ENCODE measurements at regions not wholly inside any gene's neighbourhood (a gene's known extent, or its start where the extent isn't known, plus 50 kb on each side); places are given as distances from the start of the nearest gene placed in this dataset.

DNA sequence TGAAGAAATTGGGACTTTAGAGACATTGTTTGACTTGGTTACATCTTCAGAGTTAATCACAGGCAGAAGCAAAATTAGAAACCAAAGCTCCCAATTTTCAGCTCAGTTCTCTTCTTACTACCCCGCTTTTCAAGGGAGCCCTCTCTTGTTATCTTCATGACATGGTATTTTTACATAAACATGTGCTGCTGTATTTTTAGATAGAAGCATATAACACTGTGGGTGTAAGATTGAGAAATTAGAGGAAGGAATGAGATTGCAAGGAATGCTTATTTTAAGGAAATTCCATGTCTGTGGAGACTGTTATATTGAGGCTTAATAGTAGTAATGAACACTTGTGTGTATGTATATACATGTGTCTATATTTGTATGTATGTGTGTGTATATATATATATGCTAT is 401.6 kb downstream of the TMEM232 start:
- no peak for DNase-seq

DNA sequence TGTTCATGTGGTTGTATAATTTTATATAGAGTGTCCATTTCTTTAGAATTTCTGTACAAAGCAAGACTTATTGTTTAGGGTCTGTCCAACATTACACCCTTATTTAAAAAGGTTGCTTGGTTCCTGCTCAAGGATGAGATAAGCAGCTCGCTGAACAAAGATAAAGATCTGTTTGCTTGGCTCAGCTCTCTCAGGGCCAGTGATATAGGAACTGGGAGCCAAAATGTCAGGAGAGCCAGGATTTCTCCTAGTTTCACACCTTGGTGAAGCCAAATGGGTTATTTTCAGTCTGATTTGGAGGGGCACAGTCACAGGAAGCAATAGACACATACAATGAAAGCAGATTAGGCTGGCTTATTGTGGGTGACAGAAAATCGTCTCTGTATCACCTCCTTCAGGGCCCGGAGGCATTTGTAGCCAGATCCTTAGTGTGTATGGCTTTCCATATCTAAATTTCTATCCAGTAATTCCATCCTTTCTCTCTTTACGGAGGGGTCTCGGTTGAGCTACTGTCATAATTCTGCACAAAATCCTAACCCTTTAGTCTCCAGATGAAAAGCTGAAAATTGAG is 396.4 kb downstream of the TMEM232 start:
- DNase-seq: no peak

DNA sequence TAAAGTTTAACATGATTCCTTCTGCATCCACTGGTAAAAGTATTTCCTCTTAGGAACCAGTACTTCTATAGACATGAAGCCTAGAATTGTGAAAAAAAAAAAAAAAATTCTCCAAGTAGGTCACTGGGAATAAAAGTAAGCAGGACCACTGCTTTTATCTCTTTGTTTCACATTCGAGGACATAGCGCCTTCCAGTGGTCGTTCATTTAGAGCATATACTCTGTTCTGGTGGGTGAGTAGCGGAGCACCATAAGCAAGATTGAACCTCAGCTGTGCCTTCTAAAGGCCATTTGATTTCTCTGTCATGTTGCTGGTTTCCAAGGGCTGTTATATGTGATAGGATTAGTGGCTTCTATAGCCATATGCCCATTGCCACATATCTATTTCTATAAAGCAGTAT is 393.1 kb downstream of the TMEM232 start:
- no peak for DNase-seq

DNA sequence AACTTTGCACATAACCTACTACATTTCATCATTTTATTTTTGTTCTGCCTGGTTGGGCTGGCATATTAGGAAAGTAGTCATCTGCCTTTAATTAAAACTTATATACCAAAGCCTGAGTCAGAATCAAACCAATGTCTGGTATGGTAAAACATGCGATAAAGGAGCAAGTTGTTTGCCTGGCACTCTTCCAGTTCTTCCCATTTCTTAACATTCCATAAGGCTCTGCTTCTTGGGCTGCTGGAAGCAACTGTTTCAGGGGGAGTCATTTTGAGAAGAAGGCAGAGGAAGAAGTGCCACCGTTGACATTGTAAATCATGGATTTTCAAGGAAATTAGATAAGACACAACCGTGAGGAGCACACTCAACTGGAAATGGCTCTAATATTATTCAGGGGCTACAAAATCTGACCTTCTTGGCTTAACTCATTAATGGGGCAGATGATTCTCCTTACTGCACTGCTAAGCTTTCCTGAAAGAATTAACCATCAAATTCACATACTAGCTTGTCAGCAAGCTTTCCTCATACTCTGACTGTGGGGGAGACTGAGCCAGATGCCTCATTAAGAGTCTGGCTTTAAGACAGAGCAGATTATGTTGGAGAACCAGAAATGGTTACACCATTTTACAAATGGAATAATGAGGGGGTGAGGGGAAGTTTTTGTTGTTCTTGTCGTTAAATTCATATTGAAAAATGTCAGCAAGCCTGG is 391.0 kb downstream of the TMEM232 start:
- no peak for DNase-seq

DNA sequence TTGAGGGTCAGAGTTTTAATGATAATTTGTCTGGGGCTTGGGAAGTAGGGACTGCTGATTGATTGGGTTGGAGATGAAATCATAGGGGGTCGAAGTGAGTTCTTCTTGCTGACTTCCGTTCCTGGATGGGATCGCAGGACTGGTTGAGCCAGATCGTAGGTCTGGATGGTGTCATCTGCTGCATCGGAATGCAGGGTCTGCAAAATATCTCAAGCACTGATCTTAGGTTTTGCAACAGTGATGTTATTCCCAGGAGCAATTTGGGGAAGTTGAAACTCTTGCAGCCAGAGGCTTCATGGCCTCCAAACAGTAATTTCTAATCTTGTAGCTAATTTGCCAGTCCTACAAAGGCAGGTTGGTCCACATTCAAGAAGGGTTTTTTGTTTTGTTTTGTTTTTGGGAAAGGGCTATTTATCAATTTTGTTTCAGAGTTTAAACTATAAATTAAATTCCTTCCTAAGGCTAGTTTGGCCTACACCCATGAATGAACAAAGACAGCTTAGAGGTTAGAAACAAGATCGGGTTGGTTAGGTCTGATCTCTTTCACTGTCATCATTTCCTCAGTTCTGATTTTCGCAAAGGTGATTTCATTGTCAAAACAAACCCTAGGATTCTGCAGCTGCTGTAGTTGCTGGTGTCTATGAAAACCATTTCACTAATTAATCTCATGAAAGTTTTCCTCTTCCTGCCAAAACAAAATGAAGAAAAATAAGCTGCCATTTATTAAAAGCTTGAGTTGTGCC is 388.0 kb downstream of the TMEM232 start:
- DNase-seq: no peak

DNA sequence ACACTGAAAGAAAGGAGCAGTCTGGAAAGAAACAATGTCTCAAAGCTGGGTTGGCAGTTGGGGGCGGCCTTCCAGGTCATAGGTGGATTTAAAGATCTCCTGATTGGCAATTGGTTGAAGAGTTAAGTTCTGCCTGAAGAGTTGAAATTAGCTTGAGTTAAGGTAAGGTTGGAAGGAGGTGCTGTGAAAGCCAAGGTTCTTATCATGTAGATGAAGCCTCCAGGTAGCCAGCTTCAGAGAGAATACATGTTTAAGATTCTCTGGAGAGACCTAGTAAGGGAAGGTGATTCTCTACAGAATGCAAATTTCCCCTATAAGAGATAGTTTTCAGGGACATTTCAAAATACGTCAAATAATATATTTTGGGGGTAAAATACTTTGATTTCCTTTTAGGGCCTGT is 387.1 kb downstream of the TMEM232 start:
- no peak for DNase-seq

DNA sequence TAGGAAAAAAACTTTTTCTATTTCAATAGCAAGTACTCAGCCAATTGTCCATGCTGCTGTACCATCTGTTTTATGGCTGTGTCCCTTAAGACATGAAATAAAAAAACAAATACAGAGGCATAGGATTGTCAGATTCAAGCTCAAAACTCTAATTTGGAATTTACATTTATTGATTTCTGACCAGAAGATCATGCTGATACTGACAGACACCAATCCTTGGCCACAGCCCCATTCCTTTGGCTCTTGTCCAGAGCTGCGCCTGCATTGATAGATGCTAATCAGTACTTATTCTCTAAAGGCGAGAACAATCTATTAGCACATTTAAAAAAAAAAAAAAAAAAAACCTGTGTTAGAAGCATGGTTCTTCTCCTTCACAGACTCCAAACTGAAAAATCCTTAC is 384.6 kb downstream of the TMEM232 start:
- no peak for DNase-seq

DNA sequence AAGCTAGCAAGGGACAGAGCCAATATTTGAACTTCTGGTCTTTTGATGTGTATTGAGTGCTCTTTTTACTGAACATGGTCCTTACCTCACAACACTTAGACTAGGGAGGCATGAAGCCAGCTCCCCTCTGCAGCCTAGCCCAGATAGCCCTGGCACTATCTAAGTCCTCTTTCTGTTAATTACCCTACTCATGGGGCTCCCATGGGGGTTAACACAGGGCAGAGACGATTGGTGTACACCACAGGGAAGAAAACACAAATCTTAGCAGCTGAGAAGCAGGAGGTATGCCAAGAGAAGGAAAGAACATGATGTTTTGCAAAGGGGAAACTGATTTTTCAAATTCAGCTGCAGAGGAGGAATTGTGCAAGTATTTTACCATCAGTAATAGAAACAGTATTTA is 383.8 kb downstream of the TMEM232 start:
- no peak for DNase-seq

DNA sequence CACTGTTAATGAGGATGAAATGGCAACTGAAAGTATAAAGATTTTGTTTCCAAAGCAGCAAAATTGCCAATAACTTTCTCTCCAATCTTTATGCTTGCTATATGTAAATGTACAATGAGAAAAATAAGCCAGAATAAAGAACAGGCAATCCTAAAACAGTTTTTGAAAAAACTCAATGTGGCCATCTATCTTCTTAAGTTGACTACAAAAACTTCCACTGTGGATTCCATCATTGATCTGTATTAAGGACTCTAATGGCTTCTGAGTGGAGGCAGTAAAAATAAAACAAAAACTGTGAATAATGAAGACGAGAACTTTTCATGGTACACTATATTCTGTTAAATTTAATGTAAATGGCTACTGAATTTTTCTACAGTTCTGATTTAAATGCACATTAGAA is 382.9 kb downstream of the TMEM232 start:
- no peak for DNase-seq

DNA sequence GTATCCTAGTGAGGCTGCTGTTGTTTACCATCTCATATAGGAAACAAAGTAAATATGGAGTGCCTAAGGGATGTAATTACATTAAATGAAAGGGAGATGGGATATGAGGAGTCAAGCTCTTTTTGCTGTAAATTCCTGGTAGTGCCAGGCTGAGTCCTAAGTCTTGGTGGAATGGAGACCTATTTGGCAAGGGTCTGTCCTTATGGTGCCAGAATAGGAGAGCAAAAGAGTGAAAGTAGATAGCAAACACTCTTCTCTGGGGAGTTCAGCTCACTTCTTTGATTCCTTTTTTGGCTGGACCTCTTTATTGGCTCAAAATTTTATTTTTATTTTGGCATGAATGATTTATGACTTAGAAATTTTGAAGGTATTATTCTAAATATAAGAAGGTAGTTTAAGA is 380.8 kb downstream of the TMEM232 start:
- DNase-seq: no peak

DNA sequence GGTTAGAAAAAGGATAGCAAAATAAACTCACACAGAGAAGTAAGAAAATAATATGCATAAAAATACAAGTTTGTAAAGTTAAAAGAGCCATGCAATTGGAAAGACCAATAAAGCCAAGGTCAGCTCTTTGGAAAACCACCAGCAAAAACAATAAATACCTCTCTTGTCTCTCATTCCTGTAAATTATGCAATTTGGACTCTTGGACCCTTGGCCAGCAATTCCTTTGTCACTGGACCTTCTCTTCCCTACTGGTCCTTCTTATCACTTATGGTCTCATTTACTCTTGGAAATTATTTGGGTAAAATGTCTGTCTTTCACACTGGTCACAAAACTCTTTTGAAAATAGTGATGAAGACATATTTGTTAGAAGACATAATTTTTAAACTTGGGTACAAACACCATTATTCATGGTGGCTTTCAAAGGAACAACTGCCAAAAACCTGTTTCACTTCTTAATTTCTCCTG is 379.5 kb downstream of the TMEM232 start:
- no peak for DNase-seq

DNA sequence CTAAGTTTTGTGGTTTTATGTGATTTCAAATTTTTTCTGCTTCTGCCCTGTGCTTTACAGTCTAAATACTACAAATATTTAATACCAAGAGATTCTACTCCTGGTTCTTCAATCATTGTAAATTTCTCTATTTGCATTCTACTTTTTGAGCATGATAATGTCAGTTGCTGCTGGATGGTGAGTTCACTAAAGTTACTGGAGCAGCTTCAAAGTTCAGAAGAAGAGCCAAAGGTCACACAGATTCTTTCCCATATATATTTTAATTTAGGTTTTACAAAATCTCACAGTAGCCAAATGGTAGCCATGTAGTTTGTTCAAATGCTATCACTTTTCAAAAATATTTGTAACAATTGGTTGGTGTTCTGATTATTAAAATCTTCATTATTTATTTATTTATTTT is 378.7 kb downstream of the TMEM232 start:
- DNase-seq: no peak

DNA sequence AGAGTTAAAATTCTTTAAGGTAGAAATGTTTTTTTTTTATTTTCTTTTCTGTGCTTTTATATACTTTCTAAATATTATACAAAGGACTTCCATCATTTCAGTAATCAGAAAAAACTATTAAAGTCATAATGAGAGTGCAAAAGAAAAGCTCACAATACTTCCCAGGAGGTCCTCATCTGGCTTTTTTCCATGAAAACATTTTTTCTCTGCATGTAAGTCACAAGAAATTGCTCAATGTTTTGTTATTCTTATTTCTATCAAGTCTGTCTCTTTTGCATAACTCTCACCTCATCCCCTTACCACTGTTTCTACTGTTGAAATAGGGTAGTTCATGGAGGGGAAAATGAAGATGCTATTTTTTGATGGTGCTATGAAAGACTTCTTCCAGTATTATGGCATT is 375.0 kb downstream of the TMEM232 start:
- no peak for DNase-seq

DNA sequence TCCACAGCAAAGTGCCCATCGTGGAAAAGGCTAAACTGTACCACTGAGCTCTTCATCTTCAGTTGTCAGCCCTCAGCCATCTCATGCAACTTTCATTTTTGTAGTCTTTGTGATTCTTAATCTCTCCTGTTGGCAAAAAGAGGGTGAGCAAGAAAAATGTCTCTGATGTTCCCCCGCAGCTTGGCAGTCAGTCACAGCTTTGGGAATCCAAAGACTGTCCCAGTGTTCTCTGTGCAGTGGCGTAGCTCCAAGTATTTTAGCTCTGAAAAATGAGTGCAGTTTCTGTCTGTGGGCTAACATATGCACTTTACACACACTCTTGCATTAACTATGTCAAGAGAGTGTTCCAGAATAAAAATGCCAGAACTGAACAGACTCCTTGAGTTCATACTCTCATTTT is 372.2 kb downstream of the TMEM232 start:
- no peak for DNase-seq

DNA sequence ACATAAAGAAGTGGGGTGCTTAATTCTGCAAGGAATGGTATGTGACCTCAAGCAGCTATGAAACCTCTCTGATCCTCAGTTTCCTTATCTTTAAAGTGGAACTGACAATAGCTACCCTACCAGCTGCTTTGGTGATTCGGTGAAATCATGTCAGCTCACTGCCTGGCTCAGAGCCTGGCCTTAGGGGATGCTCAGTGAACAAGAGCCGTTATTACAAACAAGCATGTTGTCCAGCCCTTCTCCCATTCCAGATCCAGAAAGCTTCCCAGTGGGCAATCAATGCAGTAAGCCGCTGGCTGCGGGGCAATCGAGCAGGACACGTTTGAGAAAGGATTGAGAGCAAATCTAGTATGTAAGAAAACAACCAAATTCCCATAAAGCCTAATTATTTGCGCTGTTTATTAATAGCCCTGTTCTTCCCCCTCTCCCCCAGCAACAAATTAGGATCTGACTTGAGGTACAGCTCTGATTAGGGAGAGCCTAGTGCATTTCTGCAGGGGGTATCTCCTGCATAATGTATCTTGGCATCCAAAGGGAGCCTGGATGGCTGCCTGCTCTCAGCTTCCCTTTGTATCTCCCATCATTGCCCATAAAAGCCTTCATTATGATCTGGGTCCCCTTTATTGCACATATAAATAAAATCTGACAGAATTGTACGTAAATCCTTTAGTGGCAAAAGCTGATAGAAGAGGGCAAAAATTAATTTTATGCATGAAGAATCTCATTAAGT is 371.4 kb downstream of the TMEM232 start:
- no peak for DNase-seq

DNA sequence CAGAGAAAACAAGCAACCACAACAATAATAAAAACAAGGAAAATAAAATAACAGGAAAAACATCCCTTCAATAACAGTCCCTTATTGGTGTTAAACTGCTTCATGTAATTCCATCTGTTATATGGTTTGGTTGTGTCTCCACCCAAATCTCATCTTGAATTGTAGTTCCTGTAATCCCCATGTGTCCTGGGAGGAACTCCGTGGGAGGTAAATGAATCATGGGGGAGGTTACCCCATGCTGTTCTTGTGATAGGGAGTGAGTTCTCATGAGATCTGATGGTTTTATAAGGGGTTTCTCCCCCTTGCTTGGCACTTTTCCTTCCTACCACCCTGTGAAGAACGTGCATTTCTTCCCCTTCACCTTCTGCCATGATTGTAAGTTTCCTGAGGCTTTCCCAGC is 369.8 kb downstream of the TMEM232 start:
- no peak for DNase-seq

DNA sequence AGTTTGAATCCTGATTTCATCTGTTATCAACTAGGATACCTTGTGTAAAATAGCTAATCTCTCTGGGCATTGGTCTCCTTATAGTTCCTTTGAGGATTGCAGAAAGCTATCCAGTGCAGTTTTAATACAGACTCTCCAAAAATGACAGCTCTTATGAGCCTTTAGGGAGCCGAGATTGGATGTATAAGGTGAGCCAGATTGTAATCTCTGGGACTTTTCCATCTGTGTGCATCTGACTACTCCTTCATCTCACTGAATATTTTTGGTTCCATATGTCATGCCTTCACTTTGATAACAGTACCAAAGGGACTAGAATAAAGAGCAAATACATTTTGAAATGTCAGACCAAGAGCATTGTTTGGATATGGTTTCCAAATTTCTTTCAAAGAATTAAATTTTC is 367.2 kb downstream of the TMEM232 start:
- no peak for DNase-seq

DNA sequence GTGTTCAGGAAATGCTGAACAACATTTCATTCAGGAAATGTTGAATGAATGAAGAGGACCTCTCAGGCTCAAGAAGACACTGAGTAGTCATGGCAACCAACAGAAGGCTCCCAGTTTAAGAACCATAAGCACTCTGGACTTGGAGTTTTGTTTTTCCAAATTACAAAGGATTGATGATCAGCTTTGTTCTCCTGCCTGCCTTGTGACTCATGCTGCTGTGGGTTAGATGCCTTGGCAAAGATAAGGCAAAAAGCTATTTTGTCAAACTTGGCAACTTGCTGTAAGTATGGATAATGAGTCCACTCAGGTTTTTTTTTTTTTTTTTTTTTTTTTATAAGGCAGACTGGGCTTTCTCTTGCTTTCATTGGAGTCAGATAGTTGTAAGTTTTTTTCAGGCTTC is 365.0 kb downstream of the TMEM232 start:
- DNase-seq: no peak

DNA sequence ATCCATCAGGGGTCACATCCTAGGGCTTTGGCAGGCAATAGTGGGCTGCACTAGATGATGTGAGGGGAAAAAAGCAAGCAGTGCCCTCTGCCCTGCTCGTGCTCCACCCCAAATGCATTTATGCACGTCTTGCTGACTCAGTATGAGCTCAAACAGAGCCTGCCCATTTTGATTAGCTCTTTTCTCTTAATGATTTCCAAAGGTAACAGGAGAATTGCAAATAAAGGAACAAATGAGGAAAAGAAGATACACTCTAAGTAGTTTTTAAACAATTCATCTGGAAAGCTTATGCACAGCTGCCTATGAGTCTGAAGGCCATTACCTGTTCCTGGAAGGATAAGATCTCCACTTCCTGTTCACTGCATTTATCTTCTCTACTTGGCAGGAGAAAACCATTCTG is 364.2 kb downstream of the TMEM232 start:
- DNase-seq: no peak

DNA sequence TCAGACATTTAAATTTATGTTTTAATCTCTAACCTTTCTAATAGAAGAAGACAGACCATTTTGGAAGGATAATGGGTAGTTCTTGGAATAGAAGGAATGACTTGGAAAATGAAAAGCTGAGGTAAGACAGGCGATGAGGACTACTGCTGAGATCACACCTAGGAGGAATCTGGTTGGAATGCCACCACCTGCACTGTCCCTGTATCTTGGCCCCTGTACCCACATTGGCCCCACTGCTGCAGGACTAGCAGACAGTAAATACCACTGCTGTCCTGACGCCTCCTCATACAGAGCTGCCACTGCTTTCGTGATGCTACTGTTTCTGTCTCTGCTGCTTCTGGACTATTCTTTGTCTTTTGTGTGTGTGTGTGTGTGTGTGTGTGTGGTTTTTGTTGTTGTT is 359.8 kb downstream of the TMEM232 start:
- DNase-seq: no peak
